Myocyte (in vitro differentiated cells): ENCODE measurements at regions not wholly inside any gene's neighbourhood (a gene's known extent, or its start where the extent isn't known, plus 50 kb on each side); places are given as distances from the start of the nearest gene placed in this dataset.
A peak's percentile ranks its signal among the peaks of the same experiment; 100 is the strongest.

Experiments
- DNase-seq: peaks from one replicate; pipeline ENCODE4 v3.0.0-alpha.2; 2012; ENCODE audit warnings: low read depth

DNA sequence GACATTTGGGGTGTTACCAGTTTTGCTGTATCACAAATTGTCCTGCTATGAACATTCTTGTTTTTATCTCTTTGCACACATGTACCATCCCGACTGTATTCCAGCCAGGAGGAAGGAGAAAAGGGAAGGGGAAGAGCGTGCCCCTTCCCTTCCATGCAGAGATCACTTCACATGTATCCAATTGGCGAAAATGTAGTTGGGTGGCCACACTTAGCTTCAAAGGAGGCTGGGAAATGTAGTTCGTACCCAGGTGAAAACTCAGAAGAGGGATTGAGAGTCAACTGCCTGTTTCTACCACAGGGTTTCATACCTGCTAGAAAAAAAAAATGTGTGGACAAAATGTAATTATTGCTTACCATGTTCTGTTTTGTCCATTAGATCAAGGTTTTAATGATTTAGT is 189.1 kb upstream of the PELI2 start:
- DNase-seq: no peak

DNA sequence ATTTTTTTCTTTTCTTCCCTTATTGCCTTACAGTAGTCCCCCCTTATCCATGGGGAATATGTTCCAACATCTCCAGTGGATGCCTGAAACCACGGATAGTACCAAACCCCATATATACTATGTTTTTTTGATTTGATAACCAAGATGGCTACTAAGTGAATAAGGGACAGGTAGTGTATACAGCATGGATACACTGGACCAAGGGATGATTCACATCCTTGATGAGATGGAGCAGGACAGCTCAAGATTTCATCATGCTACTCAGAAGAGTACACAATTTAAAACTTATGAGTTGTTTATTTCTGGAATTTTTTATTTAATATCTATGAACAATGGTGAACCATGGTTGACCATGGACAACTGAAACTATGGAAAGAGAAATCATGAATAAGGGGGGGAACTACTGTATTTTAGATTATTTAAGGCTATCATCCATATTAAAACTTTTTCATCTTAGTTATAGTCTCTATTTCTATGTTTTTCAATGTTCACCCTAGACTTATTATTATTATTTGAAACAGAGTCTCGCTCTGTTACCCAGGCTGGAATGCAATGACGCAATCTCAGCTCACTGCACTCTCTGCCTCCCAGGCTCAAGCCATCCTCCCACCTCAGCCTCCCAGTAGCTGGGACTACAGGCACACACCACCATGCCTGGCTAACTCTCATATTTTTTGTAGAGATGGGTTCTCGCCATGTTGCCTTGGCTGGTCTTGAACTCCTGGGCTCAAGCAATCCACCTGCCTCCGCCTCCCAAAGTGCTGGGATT is 188.0 kb upstream of the PELI2 start:
- DNase-seq: no peak

DNA sequence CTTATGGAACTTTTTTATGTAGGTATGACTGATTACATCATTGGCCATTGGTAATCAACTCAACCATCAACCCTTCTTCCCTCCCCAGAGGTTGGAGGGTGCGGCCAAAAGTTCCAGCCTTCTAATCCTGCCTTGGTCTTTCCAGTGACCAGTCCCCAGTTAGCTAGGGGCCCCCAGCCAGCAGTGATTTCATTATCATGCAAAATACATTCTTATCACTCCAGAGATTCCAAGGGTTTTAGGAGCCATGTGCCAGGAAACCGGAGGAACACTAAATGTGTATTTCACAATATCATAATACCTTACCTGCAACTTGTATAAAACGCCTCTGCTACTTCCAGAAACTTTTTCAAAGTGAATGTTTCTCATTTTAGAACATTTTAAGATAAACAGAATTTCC is 181.5 kb upstream of the PELI2 start:
- DNase-seq: peak; percentile 4

DNA sequence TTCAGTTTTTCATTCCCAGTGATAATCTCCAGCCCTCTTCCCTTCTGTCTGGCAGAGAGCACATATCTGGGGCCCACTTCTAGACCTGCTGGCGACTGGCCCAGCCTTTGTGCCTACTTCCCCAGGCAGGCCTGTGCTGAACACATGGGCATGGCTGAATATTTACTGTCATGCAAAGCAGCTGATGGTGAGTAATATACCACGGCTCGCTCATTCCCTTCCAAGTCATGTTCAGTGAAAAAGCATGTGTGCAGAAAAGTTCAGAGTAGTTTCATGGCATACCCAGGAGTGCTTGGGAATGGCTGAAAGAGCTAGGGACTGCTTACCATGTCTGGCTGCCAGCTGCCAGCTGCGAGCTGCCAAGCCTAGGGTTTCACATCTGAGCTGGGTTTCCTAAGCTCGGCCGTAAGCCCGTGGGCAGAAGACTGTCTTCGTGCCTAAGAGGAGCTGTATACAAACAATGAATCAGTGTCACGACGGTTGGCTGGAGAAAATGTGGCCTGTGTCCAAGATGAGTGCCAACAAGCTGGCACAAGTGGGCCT is 179.9 kb upstream of the PELI2 start:
- DNase-seq: peak; percentile 94

DNA sequence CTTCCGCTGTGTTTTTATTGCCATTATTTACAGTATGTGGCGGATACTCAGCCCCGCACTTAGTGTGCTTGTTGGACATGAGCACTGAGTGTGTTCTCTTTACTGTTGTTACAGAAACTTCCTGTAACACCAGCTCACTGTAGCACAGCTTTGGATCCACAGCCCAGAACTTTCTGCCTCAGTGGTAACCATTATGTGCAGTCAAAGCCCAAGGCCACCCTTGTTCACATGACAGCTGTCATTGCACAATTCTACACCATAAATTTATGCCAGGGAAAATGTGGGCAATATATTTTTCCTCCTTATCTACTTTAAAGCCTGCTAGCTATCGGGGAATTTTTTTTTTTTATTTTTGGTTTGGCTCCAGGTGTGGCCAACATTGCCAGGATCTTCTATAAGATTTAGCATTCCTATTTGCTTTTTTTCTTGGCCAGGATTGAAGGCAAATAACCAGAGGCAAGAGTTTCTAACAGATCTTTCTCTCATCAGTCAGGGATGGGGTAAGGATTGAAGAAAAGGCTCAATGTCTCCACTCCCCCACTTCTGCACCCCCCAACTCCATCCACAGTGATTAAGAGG is 176.0 kb upstream of the PELI2 start:
- no peak for DNase-seq

DNA sequence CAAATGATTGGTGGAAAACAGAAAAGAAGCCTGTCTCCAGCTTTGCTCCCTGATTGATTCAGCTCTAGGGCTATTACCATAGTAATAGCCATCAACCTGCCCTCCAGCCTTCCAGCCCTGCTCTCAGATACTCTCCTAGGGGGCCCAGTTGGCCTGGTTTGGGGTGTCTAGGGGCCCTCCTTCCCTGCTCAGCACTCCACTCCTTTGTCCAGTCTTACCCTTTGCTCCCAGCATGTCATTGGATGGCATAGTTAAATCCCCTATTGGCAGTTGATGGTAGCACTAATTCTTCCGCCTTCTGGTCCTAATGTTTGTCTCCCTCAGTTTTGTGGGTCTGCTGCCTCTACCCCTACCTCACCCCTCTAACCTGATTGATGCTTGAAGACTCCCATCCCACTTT is 175.4 kb upstream of the PELI2 start:
- no peak for DNase-seq

DNA sequence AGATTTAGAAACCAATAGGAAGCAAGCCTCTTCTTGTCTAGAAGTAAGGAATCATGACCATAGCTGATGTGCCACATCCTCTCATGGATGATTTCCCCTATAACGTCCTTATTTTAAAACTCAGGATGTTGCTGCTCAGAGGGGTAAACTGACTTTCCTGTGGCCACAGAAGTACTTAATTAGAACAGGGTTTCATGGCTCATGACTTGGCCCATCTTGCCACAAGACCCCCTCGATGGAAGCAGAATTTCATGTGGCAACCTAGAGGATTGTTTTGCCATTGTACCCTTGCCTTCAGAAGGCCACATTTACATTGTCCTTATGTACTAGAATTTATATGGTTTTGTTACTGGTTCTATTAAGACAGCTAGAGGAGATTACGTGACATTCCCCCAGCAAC is 173.5 kb upstream of the PELI2 start:
- no peak for DNase-seq

DNA sequence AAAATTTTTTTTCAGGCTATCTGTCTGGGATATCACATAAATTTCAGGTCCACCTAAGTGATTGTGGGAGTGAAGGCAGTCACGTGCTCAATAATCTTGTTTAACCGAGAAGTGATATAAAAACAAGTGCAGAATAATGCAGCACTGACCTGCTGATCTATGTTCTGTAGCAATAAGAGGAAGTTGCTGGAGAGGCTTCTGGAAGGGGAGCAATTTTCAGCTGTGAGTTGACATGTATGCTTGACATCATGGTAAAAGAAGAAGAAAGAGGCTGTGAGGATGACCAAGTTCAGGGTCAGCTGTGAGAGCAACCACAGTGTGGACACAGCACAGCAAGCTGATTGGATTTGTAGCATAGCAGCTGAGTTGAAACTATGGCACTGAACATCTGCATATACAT is 172.0 kb upstream of the PELI2 start:
- DNase-seq: no peak

DNA sequence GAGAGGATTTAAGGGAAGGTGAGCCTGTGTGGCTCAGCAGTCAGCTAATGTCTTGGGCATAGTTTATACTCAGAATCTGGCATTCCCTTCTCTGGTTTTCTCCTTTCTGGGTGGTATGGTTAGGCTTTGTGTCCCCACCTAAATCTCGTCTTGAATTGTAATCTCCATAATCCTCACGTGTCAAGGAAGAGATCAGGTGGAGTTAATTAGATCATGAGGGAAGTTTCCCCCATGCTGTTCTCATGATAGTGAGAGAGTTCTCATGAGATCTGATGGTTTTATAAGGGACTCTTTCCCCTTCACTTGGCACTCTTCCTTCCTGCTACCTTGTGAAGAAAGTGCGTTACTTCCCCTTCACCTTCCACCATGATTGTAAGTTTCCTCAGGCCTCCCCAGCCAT is 169.8 kb upstream of the PELI2 start:
- no peak for DNase-seq

DNA sequence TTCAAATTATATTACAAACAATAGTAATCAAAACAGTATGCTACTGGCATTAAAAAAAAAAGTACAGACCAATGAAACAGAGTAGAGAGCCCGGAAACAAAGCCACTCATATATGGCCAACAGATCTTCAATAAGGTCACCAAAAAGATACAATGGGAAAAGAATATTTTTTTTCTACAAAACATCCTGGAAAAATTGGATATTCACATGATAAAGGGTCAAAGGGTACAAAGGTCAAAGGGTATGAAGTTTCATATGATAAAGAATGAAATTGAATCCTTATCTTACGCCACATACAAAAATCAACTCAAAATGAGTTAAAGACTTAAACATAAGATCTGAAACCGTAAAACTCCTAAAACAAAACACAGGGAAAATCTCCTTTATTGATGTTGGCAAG is 168.5 kb upstream of the PELI2 start:
- no peak for DNase-seq

DNA sequence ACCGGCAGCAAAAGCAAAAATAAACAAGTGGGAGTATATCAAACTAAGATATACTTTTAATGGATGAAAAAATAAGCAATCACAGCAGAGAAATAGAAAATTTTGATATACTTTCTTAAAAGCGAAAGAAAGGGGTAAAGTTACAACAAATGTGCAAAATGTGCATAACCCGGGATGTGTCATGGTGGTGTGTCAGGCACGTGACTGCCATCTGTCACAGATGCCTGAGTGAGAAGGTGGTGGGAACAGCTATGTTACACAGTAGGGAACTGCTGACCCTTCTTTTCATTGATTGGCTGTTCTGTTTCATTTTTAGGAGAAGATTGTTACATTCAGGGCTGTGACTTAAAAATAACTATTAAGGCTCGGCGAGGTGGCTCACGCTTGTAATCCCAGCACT is 168.1 kb upstream of the PELI2 start:
- DNase-seq: no peak

DNA sequence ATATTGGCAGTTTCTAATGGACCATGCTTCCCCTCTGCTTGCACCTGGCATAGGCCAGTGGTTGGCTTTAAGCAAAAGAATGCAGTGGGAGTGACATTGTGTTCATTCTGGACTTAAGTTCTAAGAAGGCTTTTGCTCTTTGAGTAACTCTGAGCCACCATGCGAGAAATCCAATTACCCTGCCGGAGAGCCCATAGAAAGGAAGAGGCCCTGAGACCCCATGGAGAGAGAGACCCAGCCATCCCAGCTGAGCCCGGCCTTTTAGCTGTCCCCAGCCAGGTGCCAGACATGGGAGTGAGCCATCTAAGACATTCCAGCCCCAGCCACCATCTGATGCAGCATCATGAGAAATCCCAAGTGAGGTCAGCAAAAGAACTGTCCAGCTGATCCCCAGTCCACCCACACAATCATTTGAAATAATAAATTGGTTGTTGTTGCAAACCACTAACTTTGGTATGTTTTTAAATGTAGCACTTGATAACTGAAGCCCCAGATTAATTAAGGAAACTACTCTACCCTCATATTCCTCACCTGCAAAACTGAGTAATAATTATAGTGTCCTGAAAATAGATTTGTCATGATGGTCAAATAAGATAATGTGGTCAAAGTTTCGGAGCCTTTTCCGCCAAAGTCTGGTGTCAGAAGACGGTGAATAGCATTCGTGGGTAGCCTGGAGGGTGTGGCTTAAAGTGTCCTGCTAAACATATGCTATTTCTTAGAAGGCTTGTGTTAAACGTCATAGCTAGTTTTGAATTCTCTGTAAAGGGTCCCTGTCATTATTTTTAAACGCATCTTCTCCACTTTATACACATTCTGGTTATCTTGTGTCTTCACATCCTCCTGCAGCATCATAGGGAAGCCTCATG is 166.6 kb upstream of the PELI2 start:
- DNase-seq: no peak

DNA sequence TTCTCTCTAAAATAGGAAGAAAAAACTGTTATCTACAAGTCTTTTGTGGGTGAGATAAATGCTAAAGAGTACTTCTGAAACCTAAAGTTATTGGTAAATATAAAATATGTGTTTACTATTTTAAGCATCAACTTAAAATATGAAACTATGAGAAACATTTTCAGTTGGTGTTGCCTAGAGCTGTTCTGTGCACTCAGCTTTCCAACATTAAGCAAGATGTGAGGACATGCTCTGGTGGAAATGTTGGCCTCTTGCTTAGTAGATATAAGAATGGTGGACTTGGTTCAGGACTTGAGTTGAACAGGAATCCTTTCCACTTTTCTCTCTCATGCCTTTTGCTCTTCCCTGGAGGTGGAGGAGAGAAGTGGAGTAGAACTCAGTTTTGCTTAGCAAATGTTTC is 164.1 kb upstream of the PELI2 start:
- no peak for DNase-seq

DNA sequence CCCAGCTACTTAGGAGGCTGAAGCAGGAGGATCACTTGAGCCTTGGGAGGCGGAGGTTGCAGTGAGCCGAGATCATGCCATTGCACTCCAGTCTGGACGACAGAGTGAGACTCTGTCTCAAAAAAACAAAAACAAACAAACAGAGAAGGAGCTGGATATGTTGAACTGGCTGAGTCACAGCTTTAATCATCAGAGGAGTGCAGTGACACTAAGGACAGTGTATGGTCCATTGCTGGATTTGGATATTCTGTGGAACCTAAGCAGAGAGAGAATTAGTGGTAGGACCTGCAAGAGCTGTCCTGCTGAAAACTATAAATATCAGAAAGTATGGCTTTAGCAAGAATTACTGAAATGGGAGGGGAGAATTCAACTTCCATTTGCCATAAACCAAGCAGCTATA is 163.0 kb upstream of the PELI2 start:
- DNase-seq: no peak

DNA sequence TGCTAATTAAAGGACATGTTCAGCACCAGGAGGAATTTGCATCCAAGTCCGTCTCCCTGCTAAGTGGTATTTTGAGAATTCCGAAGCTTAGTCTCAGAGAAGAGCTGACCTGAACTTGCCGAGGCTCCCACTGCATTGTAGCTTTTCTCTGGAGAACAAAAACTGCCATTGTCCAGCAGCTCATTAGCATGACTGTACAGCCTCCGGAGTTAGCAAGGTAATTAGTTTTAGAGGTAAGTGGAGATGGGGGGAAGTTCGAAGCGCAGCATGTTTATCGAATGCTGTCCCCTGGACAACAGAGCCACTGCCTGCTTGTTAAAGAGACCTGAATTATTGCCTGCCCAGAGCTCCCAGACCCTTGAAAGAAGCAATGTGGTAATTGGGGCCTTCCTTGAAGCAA is 160.3 kb upstream of the PELI2 start:
- DNase-seq: no peak

DNA sequence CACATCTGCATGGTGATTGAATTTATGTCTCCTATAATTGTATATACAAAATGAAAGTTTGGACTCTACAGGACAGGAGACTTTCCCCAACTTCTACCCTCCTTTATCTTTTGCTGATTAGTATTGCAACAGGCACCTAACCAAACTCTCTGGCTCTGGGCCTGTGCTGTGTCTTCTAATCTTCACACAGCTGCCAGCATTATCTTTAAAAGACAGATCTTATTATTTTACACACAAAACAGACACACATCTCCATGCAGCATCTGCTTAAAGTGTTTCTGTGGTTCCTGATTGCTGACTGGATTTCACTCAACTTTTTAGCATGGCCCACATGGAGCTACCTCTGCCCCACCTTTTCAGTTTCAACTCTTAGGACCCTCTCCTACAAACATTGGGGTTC is 154.9 kb upstream of the PELI2 start:
- DNase-seq: no peak

DNA sequence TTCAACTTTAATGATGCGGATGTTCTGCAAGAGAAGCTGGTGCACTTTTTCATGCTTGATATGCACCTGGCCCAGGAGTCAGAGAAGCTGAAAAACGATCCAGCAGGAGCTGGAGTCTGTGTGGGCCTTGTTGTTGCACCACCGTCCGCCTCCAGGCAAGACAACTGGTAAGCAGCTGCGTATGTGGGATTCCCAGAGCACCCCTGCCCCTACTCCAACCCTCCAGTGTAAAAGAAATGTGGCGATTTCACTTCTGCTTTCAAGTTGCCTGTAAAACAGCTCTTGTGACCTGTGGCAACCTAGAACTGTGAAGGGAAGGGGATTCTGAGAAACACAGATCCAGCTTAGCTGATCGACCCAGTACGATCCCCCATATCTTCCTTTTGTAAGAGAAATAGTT is 154.1 kb upstream of the PELI2 start:
- DNase-seq: no peak

DNA sequence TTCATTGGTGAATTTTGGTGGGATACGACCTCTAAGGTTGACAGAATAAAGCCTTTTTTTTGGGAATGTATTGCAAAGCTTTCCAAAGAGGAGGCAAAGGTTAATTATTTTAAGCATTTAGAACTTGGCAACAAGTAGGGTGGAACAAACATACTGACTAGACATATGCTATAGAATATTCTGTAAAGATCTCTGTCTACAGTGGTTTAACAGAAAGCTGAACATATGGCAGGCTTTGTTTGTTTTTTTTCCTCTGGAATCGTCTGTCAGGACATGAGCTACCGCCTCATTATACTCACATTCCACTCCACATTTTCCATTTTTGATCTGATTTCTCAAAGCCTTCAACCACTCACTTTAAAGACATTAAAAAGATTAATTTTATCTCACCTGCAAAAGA is 153.4 kb upstream of the PELI2 start:
- no peak for DNase-seq

DNA sequence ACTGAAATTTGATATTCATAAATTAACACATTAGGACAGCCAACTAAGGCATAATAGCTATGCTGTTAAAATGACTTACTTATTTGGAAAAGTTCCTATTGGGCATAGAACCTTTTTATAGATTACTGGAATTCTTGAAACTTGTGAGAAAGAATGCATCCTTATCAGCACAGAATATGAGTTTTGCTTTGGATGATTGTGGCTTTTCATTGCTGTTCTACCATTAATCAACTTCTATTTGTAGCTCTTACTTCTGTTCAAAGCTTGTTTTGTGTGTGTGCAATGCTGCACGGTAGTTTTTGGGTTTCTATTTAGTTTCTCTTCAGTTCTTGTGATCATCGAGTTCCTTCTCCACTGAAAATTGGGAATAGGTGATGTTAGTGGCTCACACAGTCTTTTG is 152.4 kb upstream of the PELI2 start:
- no peak for DNase-seq

DNA sequence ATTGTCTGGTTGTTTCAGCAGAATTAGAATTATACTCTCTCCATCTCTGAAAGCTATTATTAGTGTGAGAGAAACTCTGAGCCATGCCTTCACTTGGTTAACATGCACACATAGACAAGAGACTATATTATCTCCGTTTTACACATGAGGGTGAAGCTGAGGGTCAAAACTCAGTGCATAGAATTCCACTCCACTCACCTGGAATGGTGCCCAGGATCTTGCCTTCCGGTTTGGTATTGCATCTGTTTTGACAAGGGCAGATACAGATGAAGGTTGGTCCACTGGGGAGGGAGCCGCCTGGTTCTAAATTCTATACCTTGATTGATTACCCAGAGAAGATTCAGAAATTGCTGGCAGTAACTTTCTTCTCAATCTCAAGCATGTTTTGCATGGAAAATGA is 149.5 kb upstream of the PELI2 start:
- DNase-seq: no peak

DNA sequence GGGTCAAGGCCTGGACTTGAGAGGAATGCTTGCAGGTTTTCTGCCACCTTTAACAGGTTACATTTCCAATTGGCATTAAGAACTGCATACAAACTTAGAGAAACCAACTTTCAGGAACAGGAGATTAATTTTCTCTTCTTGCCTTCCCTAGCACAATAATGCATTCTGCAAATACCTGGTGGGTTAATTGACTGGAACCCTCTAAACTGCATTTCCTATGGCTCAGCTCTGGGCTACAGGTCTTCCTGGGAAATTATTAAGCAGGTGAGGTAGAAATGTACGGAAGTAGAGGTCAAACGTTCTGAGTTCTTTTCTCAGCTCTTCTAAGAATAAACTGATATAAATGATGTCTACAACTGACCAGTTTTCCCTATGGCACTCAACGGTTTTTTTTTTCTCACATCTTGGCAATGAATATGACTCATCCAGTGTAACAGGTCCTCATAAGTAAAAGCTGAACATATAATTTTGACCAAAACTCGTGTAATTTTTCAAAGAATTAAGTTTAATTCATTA is 144.9 kb upstream of the PELI2 start:
- DNase-seq: no peak
